NB4 (cell line): ENCODE measurements at regions not wholly inside any gene's neighbourhood (a gene's known extent, or its start where the extent isn't known, plus 50 kb on each side); places are given as distances from the start of the nearest gene placed in this dataset.

Experiments
- DNase-seq: peaks from one replicate; pipeline ENCODE4 v3.0.0; 2010; ENCODE audit warnings: low read depth
- H3K4me3 ChIP-seq: one replicate; pipeline ENCODE4 v1.5.1; 2011; ENCODE audit warnings: mild to moderate bottlenecking, low read depth, low read length, moderate library complexity
- MYC ChIP-seq: IDR thresholded peaks from 2 replicates; pipeline ENCODE4 v1.6.1; 2011; ENCODE audit warnings: low read depth, low read length
- POLR2A ChIP-seq: IDR thresholded peaks from 2 replicates; pipeline ENCODE4 v1.6.1; 2011; ENCODE audit warnings: mild to moderate bottlenecking; ENCODE audit not compliant: insufficient read length; ENCODE audit errors: extremely low read depth
- TF ChIP-seq, protein P1 (sequence below): IDR thresholded peaks from one replicate; pipeline ENCODE4 v1.5.1; 2012; ENCODE audit warnings: low read depth, low read length
- TF ChIP-seq, protein P2 (sequence below): IDR thresholded peaks from 2 replicates; pipeline ENCODE4 v1.6.1; 2011; ENCODE audit warnings: low read depth, low read length

DNA sequence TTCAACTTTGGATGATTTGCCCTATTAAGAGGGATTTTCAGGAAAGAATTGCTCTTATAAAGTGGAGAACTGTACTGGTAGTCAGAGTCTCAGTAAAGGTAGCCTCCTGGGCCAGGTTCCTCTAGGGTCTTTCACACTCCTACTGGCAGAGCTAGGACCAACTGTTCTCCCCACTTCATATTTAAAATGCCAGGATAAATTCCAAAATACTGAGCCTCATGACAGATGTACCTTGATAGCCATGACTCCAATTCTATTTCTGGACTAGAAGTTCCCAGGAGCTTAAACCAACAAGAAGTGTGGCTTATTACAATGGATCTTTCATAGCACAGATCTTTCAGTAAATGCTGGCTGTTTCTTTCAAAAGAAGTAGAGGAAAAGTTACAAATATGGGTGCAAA is 126.5 kb downstream of the C12orf75 start:
- no peak for DNase-seq
- no peak overlapping the region for H3K4me3 ChIP-seq
- TF ChIP-seq MYC (no peak), POLR2A (no peak)
- TF ChIP-seq, protein P1, sequence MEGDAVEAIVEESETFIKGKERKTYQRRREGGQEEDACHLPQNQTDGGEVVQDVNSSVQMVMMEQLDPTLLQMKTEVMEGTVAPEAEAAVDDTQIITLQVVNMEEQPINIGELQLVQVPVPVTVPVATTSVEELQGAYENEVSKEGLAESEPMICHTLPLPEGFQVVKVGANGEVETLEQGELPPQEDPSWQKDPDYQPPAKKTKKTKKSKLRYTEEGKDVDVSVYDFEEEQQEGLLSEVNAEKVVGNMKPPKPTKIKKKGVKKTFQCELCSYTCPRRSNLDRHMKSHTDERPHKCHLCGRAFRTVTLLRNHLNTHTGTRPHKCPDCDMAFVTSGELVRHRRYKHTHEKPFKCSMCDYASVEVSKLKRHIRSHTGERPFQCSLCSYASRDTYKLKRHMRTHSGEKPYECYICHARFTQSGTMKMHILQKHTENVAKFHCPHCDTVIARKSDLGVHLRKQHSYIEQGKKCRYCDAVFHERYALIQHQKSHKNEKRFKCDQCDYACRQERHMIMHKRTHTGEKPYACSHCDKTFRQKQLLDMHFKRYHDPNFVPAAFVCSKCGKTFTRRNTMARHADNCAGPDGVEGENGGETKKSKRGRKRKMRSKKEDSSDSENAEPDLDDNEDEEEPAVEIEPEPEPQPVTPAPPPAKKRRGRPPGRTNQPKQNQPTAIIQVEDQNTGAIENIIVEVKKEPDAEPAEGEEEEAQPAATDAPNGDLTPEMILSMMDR, result no peak
- TF ChIP-seq, protein P2, sequence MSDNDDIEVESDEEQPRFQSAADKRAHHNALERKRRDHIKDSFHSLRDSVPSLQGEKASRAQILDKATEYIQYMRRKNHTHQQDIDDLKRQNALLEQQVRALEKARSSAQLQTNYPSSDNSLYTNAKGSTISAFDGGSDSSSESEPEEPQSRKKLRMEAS, result no peak

DNA sequence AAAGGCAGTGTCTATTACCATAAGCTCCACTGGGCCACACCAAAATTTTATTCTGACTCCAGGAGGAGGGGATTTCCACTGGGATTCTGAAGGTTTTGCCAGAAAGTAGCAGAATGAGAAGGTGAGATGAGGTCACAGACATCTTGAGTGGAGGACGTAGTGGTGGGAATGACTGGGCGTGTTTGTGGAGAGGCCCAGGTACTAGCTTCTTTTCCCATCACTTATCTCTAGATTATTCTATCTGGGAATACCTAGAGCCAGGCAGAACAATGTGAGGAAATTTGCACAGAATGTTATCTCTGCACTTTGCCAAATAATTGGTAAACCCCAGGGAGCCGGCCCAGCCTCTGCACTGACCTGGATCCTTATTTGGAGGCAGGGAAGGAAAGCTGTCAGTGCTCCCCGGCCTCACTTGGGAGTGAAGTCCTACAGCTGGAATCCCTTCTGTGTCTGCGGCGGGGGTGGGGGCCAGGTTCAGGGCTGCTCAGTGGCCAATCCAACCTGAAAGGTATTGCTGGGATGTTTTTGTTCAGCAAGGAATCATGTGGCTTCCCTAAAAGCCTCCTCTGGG is 129.4 kb downstream of the C12orf75 start:
- TF ChIP-seq MYC, result no peak
- TF ChIP-seq, protein P1, result no peak
- TF ChIP-seq POLR2A, result no peak
- TF ChIP-seq, protein P2, result no peak
- no peak overlapping the region for H3K4me3 ChIP-seq
- no peak for DNase-seq

DNA sequence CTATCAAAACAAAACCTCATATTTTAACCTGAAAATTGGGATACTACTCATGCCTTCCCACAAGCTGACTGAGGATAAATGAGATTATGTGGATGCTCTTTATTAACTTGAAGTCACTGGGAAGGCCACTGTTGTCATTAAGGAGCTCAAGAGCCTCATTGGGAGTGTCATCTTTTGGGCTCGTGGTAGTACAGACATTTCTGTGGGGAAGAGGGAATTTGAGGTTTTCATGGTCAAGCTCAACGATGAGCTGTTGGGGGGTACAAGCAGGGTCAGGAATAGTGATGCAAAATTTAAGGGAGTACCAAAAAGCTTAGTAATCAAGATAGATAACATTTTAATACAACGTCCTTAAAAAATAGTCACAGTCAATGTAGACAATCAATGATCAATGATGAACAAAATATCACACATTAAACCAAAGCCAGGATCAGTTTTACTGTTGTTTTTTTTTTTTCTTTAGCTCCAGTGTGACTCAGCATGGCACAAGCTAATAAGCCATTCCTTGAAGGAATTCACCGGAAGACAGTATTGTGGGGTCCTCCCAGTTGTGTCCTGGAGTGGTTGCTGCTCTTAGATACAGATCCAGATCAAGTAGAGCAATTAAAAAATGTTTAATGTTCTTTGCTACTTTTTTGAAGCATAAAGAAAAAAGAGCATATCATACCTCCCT is 130.9 kb downstream of the C12orf75 start:
- H3K4me3 ChIP-seq, result no peak overlapping the region
- TF ChIP-seq POLR2A (no peak), MYC (no peak)
- TF ChIP-seq, protein P1, result no peak
- TF ChIP-seq, protein P2, result no peak
- DNase-seq, result no peak

DNA sequence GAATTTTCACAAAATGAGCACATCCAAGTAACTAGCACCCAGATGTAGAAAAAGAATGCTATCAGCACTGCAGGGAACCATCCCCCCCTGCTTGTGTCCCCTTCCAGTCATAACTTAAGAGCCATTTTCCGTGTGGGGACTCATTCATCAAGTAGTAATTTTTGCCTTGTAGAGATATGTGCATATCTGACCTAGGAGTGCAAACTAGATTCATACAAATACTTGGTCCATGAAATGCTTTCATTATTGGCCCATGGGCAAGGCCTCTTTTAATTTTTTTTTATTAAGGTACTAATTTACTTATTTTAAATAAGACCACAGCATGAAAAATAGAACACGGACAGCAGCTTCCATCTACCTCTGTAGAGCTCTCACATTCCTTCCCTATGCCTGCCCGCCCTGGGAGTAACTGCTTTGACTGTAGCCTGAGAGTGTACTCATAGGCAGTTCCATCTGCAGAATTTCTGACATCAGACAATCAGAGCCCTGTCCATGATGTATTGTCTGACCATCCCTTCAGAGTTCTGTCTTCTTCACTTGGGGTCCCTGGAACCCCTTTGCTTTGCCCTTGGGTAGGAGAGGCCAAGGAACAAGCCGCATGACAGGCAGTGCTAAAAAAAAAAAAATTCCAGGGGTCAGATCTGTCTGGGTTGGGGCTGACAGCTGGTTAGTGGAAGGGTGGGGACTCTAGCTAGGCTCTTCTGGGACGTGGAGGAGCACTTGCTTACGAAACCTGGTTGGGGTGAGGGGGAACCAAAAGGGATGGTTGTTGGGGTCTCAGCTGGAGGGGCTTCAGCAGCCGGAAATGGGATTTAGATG is 131.7 kb downstream of the C12orf75 start:
- H3K4me3 ChIP-seq, result no peak overlapping the region
- DNase-seq, result no peak
- TF ChIP-seq, protein P1, result no peak
- TF ChIP-seq, protein P2, result no peak
- TF ChIP-seq MYC (no peak), POLR2A (no peak)

DNA sequence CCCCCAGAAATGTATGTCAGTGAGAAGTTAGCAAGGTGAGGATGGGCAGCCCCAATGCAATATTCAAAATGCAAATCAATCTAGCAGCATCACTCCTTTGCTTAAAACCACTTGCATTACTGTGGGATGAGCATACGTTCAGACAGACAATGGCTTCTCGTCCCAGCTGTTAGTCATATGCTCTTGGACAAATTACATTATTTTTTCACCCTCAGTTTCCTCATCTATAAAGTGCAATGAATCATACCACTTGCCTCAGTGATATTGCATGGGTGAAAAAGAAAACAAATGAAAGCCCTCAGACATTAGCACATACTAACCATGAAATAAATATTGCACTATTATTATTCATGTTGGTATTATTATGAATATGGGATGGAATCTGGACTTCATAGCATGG is 132.3 kb downstream of the C12orf75 start:
- no peak overlapping the region for H3K4me3 ChIP-seq
- TF ChIP-seq, protein P2, result no peak
- TF ChIP-seq POLR2A (no peak), MYC (no peak)
- TF ChIP-seq, protein P1, result no peak
- DNase-seq, result no peak
